ENCODE measurements at regions not wholly inside any gene's neighbourhood (a gene's known extent, or its start where the extent isn't known, plus 50 kb on each side); places are given as distances from the start of the nearest gene placed in this dataset.

DNA sequence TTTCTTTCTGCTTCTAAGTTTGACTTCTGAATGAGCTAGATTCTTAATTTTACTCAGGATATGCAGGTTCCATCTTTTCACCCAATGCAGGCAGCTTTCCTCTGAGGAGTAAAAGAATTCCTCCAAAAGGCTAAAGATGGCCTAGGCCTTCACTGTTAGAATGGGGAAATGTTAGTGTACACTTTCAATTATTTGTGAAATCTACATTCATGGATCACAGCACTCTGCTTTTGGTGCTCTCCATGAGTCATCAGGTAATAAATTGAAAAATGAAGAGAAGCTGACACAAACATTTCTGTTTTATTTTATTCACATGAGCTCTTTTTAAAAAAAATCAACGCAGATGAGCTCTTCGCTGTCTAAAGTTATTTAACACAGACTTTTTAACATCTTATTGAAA lies 502.5 kb upstream of the GOLIM4 start:
- H3K4me1 ChIP-seq (ENCODE audit: insufficient read depth), result no peaks in the 10 kb centered on the region
- no peak overlapping the region for H3K4me3 ChIP-seq
- intact Hi-C loops (cut with DNase I), result no loop called here
- no peak overlapping the region for H3K27ac ChIP-seq
- no peak for TF ChIP-seq POLR2A (IDR thresholded peaks at IDR 0.05)
- no peak for TF ChIP-seq EP300 (IDR thresholded peaks at IDR 0.05)
- TF ChIP-seq CTCF (IDR thresholded peaks at IDR 0.05), result no peak
- no peaks in the 10 kb centered on the region for H3K36me3 ChIP-seq
- no peak for DNase-seq
- H3K27me3 ChIP-seq, result no peaks in the 10 kb centered on the region
- no peaks in the 10 kb centered on the region for H3K9me3 ChIP-seq
- 80 to 92% (median 91%) methylated on average over 2 of the region's 2 CpGs for WGBS, 3 donors

DNA sequence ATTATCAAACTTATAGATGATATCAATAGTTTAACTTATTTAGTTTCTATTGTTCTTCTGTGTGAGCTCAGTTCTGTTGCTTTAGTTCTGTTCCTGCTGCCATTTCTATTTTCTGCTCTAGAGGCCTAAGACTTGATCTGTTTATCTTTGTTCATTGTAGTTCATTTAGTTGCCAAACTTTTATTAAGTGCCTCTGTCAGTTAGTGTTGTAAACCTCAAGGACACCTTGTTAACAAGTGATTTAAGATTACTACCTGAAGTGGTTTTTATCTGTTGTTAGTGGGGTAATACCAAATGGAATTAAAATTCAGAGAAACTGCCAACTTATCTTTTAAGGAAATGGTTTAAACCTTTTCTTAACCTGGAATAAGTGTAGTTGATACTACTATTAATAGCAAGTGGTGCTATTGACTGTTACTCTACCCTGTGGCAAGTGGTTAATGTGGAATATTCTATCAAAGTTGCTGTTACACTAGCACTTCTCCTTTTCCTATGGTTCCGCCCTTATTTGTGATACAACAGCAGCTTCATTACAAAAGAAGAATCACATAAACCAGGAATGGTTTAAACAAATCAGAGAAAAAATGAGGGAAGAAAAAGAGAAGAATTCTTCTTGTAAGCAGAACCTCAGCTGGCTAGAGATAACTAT lies 500.6 kb upstream of the GOLIM4 start:
- no peaks in the 10 kb centered on the region for H3K36me3 ChIP-seq
- H3K4me1 ChIP-seq (ENCODE audit: insufficient read depth), result no peaks in the 10 kb centered on the region
- H3K4me3 ChIP-seq, result no peak overlapping the region
- 90 to 96% (median 92%) methylated on average over 1 of the region's 1 CpG for WGBS, 3 donors
- DNase-seq, result no peak
- TF ChIP-seq EP300 (IDR thresholded peaks at IDR 0.05) (no peak), POLR2A (IDR thresholded peaks at IDR 0.05) (no peak), CTCF (IDR thresholded peaks at IDR 0.05) (no peak)
- no peak overlapping the region for H3K27ac ChIP-seq
- no peaks in the 10 kb centered on the region for H3K27me3 ChIP-seq
- no peaks in the 10 kb centered on the region for H3K9me3 ChIP-seq
- intact Hi-C loops (cut with DNase I), result no loop called here

DNA sequence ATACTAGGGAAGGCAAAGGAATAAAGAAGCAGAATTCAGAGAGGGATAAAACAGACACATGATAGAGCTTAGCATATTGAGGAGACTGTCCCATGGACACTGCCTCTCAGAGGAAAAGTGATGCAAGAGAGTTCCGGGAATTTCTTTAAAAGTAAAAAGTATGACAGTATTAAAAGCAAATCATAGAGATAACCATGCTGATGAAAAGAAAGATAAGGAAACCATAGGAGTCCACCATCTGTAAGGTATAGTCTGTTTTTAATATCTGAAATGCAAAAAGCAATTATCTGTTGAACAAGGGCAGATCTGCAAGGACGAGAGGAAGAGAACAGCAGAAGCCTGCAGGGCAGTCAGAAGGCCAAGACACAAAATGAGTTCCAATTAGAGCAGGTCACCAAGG lies 495.9 kb upstream of the GOLIM4 start:
- no peak for DNase-seq
- Histone ChIP-seq H3K9me3 (no peaks in the 10 kb centered on the region), H3K27ac (no peak overlapping the region), H3K4me3 (no peak overlapping the region), H3K36me3 (no peaks in the 10 kb centered on the region), H3K27me3 (no peaks in the 10 kb centered on the region), H3K4me1 (ENCODE audit: insufficient read depth) (no peaks in the 10 kb centered on the region)
- intact Hi-C loops (cut with DNase I), result no loop called here
- WGBS, 3 donors, result 82 to 85% (median 84%) methylated on average over 2 of the region's 2 CpGs
- TF ChIP-seq POLR2A (IDR thresholded peaks at IDR 0.05) (no peak), EP300 (IDR thresholded peaks at IDR 0.05) (no peak), CTCF (IDR thresholded peaks at IDR 0.05) (no peak)

DNA sequence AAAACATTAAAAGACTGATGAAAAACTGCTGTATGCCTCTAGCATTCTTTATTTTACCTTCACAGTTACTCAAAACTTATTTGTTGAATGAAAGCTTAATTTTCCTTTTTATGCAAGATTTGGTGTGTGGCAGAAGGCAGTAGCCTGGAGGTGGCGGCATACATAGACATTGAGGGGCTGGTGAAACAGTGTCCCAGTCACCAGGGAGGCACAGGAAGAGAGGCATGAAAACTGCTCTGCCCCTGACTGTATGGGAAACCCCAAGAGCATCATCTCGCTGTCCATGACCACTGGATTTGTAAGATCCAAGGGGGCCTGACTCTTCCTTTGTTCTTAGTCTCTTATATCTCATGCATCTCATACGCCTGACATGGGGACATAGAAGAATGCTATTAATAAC lies 493.7 kb upstream of the GOLIM4 start:
- intact Hi-C loops (cut with DNase I), result no loop called here
- WGBS, 3 donors, result 85 to 92% (median 90%) methylated on average over 3 of the region's 3 CpGs

More for the DNA sequence above, 493.7 kb upstream of the GOLIM4 start:
- H3K9me3 ChIP-seq, result no peaks in the 10 kb centered on the region
- H3K4me3 ChIP-seq, result no peak overlapping the region
- TF ChIP-seq CTCF (IDR thresholded peaks at IDR 0.05), result no peak
- TF ChIP-seq POLR2A (IDR thresholded peaks at IDR 0.05), result no peak
- TF ChIP-seq EP300 (IDR thresholded peaks at IDR 0.05), result no peak
- H3K27ac ChIP-seq, result no peak overlapping the region
- no peak for DNase-seq
- no peaks in the 10 kb centered on the region for H3K27me3 ChIP-seq
- H3K4me1 ChIP-seq (ENCODE audit: insufficient read depth), result no peaks in the 10 kb centered on the region
- no peaks in the 10 kb centered on the region for H3K36me3 ChIP-seq

All from ovary (tissue), 7 donors.